Cardiac septum (tissue), 1 donor: ENCODE measurements at regions not wholly inside any gene's neighbourhood (a gene's known extent, or its start where the extent isn't known, plus 50 kb on each side); places are given as distances from the start of the nearest gene placed in this dataset.

Experiments used
- DNase-seq: peaks from one replicate; pipeline ENCODE4 v3.0.0-alpha.2; 2020; ENCODE audit warnings: low spot score
- intact Hi-C: fragments of 100-400 bp; cut with DNase I; formaldehyde crosslinking; loops from one replicate; pipeline ENCODE4 v1.14.0; 2022
- donor health status: DM: no; HTN: no; CAD: no.

DNA sequence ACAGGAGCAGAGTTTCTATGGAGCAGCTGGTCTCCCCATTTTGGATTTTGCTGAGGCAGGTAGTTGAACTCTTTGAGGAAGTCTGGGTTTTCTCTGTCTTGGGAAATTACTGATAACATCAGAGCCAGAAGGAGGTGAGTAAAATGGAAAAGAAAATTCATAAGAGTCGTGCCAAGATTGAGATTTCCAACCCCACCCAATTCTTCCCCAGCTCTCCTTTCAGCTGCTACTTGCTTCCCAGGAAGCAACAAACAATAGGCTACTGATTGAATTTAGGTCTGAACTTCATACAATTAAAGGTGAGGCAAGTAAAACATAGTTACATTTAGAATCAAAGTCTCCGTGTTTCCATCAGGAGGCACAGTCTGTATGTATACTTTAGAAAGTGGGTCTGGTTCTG is 54.6 kb upstream of the EOLA2 start:
- intact Hi-C loops: loop anchor here (5.0 to 10.0 kb wide), 2 partner anchors 44 to 212 kb away; no protein-coding TSS in a partner anchor
- DNase-seq: no peak

- intact Hi-C loops: loop anchor here (5.0 to 10.0 kb wide), 2 partner anchors 43 to 211 kb away; no protein-coding TSS in a partner anchor
Observed at GRCh38 chrX:149993989-149994388, 55.7 kb upstream of the EOLA2 start.

DNA sequence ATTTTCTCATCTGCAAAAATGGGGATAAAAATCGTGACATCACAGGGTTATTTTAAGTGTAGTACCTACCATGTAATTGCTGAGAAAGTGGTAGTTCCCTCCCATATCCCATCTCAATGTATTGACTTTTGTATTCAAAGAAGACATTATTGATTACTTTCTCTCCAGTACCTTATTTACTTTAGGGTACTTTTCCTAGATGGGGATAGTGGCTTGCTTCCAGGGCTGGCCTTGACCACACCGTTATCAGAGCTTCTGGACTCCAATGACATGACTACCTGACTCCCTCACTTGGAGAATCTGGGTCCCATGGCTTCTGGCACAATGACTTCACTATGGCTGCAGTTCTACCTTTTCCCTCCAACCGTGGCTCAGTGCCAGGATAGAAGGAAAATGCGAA is 58.2 kb upstream of the EOLA2 start:
- intact Hi-C loops: loop anchor here (10.0 kb wide), 1 partner anchor 208 kb away; no protein-coding TSS in a partner anchor
- no peak for DNase-seq

More at GRCh38 chrX:149993989-149994388, 55.7 kb upstream of the EOLA2 start:
- no peak for DNase-seq

- DNase-seq: no peak
Observed at GRCh38 chrX:150005027-150005426, 66.7 kb upstream of the EOLA2 start.

DNA sequence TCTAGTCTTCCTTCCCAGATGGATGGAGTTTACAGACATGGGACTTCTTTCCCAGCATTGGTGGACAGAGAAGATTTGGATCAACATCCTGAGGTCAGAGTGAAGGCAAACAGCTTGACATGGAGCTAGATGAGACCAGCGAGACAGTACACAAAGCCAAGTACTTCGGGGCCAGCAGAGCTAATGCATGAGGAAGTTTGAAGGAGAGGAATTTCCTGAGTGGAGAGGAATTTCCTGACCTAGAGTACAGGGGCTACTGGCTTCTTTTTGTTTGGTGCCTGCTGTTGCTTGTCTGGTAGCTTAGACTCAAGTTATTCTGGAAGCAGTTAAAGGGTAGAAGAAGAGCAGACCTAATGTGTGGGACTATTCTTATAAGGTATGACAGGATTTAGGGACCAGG is 69.1 kb upstream of the EOLA2 start:
- no peak for DNase-seq
- intact Hi-C loops: no loop called here

More at GRCh38 chrX:150005027-150005426, 66.7 kb upstream of the EOLA2 start:
- intact Hi-C loops: no loop called here

- no peak for DNase-seq
- intact Hi-C loops: no loop called here
Observed at GRCh38 chrX:150012647-150013381, 74.5 kb upstream of the EOLA2 start.

DNA sequence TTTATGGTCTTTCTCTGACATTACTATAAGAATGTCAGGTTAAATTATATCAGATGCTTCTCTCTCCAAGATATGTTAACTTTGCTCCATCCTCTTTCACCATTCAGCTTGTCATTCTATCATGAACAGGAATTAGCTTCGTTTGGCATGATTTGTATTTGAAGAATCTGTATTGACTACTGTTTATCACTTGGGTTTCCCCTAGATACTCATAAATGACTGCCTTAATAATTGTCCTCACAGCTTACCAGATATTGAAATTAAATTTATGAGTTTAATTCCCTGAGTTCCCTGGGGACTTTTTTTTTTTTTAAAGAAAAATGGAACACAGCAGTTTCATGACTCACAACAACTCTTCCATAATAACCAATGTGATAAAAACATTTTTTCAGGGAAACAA is 76.2 kb upstream of the EOLA2 start:
- intact Hi-C loops: no loop called here
- DNase-seq: no peak

DNA sequence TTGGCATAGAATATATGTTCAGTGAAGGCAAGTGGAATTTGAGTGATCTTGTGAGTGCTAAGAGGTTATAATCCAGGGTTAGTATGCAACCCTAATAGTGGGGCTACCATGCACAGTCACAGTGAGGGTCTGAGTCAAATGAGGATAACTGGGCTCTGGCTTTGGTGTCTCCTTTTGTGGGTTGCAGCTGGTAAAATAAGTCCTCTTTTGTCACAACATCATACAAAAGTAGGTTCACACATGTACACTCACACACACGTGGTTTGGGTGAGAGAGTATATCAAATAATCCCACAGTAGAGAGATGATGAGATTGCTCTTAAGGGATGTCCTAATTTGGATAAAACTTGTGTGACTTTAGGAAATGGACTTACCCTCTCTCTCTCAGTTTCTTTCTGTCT is 79.6 kb upstream of the EOLA2 start:
- no peak for DNase-seq
- intact Hi-C loops: no loop called here

GRCh38 chrX:150018931-150019361 is 80.7 kb upstream of the EOLA2 start:
- DNase-seq: no peak
- intact Hi-C loops: no loop called here

DNA sequence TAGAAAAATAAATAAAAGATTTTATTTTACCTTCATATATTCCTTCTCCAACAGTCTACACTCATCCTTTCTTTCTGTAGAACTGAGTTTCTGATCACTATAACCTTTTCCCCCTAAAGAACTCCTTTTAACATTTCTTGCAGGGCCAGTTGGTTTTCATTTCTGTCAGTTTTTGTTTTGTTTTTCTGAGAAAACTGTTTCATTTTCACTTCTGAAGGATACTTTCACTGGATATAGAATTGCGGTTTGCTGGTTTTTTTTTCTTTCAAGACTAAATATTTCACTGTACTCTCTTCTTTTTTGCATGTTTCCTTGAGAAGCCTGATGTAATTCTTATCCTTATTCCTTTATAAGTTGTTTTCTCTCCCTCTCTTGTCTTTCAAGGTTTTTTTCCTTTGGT is 90.4 kb upstream of the EOLA2 start:
- intact Hi-C loops: no loop called here
- DNase-seq: no peak

DNA sequence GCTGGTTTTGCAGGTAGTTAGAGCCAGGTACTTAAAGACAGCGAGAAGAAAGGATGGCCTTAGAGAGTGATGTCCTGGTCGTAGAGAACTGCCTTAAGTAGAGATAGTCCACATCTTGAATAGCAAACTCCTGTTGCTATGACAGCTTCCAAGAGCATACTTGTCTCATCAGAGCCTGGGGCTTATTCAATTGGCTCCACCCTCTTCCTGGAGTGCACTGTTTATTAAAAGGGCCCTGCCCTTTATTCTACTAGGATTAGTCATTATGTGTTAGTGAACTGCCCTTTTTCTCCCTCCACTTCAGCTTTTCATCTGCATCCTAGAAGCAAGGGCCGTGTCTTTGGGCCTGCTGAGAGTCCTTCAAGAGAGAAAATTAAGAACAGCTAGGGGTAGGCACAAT is 94.5 kb upstream of the EOLA2 start:
- intact Hi-C loops: no loop called here
- no peak for DNase-seq

GRCh38 chrX:150034788-150035187 is 96.5 kb upstream of the EOLA2 start:
- no peak for DNase-seq
- intact Hi-C loops: loop anchor here (5.0 kb wide), 1 partner anchor 42 kb away; no protein-coding TSS in a partner anchor

- no peak for DNase-seq
- intact Hi-C loops: loop anchor here (5.0 kb wide), 1 partner anchor 43 kb away; no protein-coding TSS in a partner anchor
Observed at GRCh38 chrX:150035531-150035930, 97.2 kb upstream of the EOLA2 start.

GRCh38 chrX:150036181-150036580 is 97.9 kb upstream of the EOLA2 start:
- DNase-seq: no peak
- intact Hi-C loops: loop anchor here (5.0 kb wide), 1 partner anchor 44 kb away; no protein-coding TSS in a partner anchor

DNA sequence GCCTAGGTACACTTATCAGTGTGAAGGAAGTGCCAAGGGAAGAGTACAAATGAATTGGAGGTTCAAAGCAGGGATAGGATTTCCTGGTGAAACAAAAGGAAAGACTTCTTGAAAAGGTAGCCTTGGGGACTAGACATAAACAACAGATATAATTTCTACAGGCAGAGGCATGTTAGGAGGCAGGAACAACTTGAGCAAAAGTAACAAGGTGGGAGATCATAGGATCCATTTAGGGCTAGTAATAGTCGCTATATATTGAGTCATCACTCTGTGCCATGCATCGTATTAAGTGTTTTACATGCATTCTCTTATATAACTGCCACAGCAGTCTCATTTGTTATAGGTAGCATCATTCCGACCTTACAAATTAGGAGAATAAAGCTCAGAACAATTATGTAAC is 98.3 kb upstream of the EOLA2 start:
- DNase-seq: no peak
- intact Hi-C loops: loop anchor here (5.0 kb wide), 1 partner anchor 44 kb away; no protein-coding TSS in a partner anchor

- intact Hi-C loops: loop anchor here (5.0 kb wide), 1 partner anchor 45 kb away; no protein-coding TSS in a partner anchor
Observed at GRCh38 chrX:150037041-150037440, 98.8 kb upstream of the EOLA2 start.

DNA sequence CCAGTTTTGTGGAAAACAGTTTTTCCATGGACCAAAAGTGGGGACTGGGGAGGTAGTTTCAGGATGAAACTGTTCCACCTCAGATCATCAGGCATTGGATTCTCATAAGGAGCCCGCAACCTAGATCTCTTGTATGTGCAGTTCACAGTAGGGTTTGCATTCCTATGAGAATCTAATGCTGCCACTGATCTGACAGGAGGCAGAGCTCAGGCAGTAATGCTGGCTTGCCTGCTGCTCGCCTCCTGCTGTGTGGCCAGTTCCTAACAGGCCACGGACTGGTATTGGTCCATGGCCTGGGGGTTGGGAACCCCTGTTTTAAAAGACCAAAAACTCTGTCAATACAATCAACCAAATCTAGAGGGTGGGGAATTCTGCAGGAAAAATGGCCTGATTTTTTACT is 100.0 kb upstream of the EOLA2 start:
- intact Hi-C loops: loop anchor here (5.0 kb wide), 1 partner anchor 46 kb away; no protein-coding TSS in a partner anchor
- no peak for DNase-seq

More at GRCh38 chrX:150037041-150037440, 98.8 kb upstream of the EOLA2 start:
- no peak for DNase-seq

DNA sequence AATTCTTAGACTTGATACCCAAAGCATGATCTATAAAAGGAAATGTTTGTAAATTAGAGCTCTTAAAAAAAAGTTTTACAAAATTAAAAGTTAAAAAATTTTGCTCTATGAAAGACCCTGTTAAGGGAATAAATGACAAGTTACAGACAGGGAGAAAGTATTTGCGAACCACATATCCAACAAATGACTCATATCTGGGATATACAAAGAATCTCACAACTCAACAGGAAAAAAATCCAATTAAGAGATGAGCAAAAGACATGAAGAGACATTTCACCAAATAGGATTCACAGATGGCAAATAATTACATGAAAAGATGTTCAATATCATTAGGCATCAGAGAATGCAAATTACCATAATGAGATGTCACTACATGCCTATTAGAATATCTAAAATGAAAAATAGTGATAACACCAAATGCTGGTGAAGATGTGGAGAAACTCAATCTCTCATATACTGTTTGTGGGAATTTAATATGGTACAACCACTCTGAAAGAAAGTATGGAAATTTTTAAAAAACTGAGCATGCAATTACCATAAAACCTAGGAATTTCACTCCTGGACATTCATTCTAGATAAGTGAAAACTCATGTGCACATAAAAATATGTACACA is 100.8 kb upstream of the EOLA2 start:
- no peak for DNase-seq

GRCh38 chrX:150041208-150041607 is 102.9 kb upstream of the EOLA2 start:
- no peak for DNase-seq
- intact Hi-C loops: no loop called here

More for the DNA sequence above, 100.8 kb upstream of the EOLA2 start:
- intact Hi-C loops: loop anchor here (5.0 kb wide), 1 partner anchor 47 kb away; no protein-coding TSS in a partner anchor

GRCh38 chrX:150044556-150044955 is 106.3 kb upstream of the EOLA2 start:
- no peak for DNase-seq
- intact Hi-C loops: no loop called here

DNA sequence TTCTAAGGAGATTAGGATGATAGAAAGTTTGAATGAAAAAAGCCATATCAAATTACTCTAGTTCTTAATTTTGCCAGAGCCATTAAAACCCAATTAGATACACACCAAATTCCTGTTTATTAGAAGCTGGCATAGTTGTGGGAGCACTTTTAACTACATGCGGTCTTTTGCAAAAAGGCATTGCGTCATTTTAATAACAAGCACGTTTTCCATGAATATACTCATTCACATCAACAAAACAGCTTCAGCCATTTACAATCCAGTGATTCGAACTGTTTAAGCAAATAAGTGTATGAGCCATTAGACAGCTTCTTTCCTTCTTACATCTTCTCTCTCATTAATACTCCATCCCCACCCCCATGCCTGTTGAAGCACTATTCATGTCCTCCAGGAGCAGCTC is 109.5 kb upstream of the EOLA2 start:
- intact Hi-C loops: no loop called here
- DNase-seq: no peak
